ENCODE measurements at regions not wholly inside any gene's neighbourhood (a gene's known extent, or its start where the extent isn't known, plus 50 kb on each side); places are given as distances from the start of the nearest gene placed in this dataset.

DNA sequence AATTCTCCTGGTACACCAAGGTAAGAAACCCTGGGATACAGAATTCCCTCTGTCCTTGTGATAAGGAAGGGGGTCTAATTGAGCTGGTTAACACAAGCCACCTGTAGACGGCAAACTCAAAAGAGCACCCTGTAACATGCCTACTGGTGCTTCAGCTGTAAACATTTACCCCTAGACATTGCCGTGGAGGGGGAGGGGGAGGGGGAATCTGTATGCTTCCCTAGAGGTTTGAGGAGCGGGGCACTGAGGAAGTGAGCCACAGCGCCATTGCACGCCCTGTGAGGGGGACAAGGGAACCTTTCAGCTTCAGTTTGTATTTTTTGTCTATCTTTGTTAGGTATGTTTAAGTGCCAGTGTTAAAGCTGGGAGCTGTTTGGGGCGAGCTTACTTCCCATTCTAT, 99.8 kb downstream of the AASDHPPT start:
- TF ChIP-seq, protein P1, sequence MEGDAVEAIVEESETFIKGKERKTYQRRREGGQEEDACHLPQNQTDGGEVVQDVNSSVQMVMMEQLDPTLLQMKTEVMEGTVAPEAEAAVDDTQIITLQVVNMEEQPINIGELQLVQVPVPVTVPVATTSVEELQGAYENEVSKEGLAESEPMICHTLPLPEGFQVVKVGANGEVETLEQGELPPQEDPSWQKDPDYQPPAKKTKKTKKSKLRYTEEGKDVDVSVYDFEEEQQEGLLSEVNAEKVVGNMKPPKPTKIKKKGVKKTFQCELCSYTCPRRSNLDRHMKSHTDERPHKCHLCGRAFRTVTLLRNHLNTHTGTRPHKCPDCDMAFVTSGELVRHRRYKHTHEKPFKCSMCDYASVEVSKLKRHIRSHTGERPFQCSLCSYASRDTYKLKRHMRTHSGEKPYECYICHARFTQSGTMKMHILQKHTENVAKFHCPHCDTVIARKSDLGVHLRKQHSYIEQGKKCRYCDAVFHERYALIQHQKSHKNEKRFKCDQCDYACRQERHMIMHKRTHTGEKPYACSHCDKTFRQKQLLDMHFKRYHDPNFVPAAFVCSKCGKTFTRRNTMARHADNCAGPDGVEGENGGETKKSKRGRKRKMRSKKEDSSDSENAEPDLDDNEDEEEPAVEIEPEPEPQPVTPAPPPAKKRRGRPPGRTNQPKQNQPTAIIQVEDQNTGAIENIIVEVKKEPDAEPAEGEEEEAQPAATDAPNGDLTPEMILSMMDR (IDR thresholded peaks at IDR 0.05): no peak
- no peak for TF ChIP-seq POLR2A (IDR thresholded peaks at IDR 0.05)

All from vagina (tissue), 2 donors.